ENCODE measurements at regions not wholly inside any gene's neighbourhood (a gene's known extent, or its start where the extent isn't known, plus 50 kb on each side); places are given as distances from the start of the nearest gene placed in this dataset.

DNA sequence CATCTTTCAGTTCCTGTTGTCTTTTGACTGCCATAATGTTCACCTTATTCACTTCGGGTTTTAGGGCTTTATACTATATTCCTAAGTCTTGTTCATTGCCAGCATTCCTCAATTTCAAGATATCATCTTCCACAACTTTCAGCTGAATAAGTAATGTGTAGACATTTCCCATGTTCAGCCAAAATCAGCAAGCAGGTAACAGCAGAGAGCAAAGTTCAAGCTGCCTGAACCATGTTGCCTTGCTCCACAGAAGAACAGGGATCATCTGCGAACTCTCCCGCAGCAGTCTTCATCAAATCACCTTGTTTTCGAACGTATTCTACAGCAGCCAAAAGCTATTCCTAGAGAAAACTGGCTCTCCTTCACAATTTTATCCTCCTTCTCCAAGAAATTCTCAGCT is 95.3 kb upstream of the CCDC112 start:
- DNase-seq (ENCODE audit: low spot score), result no peak
- CTCF ChIA-PET (ENCODE audit: unreplicated experiment), result no interaction called here
- no TSS peak for BruUV-seq (replicated peaks)
- Histone ChIP-seq H3K4me1 (ENCODE audit: insufficient read depth, low read length, poor library complexity, severe bottlenecking) (no peaks in the 10 kb centered on the region), H4K20me1 (ENCODE audit: insufficient read depth, low read length) (no peaks in the 10 kb centered on the region), H3K9me2 (ENCODE audit: insufficient read depth, low read length) (no peaks in the 10 kb centered on the region), H3K9me3 (ENCODE audit: low read length) (no peaks in the 10 kb centered on the region), H3K79me2 (ENCODE audit: insufficient read depth, low read depth, low read length) (no peaks in the 10 kb centered on the region), H2AFZ (ENCODE audit: low read length) (no peak overlapping the region), H3K36me3 (ENCODE audit: insufficient read depth, low read length) (no peaks in the 10 kb centered on the region), H3K27ac (ENCODE audit: low read depth, low read length, poor library complexity, severe bottlenecking) (no peak overlapping the region), H3K4me3 (ENCODE audit: low read depth, low read length, poor library complexity, severe bottlenecking) (no peak overlapping the region), H3K4me2 (ENCODE audit: low read length) (no peak overlapping the region)
- TF ChIP-seq, protein P1, sequence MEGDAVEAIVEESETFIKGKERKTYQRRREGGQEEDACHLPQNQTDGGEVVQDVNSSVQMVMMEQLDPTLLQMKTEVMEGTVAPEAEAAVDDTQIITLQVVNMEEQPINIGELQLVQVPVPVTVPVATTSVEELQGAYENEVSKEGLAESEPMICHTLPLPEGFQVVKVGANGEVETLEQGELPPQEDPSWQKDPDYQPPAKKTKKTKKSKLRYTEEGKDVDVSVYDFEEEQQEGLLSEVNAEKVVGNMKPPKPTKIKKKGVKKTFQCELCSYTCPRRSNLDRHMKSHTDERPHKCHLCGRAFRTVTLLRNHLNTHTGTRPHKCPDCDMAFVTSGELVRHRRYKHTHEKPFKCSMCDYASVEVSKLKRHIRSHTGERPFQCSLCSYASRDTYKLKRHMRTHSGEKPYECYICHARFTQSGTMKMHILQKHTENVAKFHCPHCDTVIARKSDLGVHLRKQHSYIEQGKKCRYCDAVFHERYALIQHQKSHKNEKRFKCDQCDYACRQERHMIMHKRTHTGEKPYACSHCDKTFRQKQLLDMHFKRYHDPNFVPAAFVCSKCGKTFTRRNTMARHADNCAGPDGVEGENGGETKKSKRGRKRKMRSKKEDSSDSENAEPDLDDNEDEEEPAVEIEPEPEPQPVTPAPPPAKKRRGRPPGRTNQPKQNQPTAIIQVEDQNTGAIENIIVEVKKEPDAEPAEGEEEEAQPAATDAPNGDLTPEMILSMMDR (conservative IDR thresholded peaks at IDR 0.05; ENCODE audit: low read length), result no peak
- no peak for TF ChIP-seq EZH2phosphoT487 (IDR thresholded peaks at IDR 0.05; ENCODE audit: borderline replicate concordance, low read depth, low read length)
- intact Hi-C loops (cut with micrococcal nuclease; ENCODE audit: unreplicated experiment), result no loop called here
- POLR2A ChIA-PET, result no interaction called here

DNA sequence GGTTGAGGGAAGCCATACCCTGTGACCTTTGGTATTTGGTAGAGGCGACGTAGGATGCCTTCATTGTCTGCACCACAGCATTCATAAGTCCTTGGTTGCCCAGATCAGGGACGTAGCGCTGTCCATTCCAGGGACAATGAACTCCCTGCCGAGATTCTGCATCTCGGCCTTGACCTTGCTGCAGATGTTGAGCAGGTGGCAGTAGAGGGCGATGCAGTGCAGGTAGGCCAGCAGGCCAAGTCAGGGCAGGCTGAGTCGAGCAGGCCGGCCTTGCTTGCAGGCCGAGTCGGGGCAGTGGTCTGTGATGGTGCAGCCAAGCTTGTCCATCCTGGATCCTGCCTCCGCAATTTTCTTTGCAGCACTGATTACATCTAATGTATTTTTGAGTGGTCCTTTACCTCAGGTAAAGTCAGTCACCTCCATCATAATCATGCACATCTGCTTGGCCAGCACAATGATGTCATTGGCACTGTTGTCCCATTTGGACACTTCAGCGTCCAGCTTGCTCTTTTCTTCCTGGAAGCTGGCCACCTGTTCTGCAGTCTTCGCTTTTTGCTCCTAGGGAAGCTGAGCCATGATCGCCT is 93.4 kb upstream of the CCDC112 start:
- Histone ChIP-seq H3K27ac (ENCODE audit: low read depth, low read length, poor library complexity, severe bottlenecking) (no peak overlapping the region), H3K9me3 (ENCODE audit: low read length) (no peaks in the 10 kb centered on the region), H4K20me1 (ENCODE audit: insufficient read depth, low read length) (no peaks in the 10 kb centered on the region), H3K4me1 (ENCODE audit: insufficient read depth, low read length, poor library complexity, severe bottlenecking) (no peaks in the 10 kb centered on the region), H2AFZ (ENCODE audit: low read length) (no peak overlapping the region), H3K79me2 (ENCODE audit: insufficient read depth, low read depth, low read length) (no peaks in the 10 kb centered on the region), H3K9me2 (ENCODE audit: insufficient read depth, low read length) (no peaks in the 10 kb centered on the region), H3K4me3 (ENCODE audit: low read depth, low read length, poor library complexity, severe bottlenecking) (no peak overlapping the region), H3K36me3 (ENCODE audit: insufficient read depth, low read length) (no peaks in the 10 kb centered on the region), H3K4me2 (ENCODE audit: low read length) (no peak overlapping the region)
- no TSS peak for BruUV-seq (replicated peaks)
- intact Hi-C loops (cut with micrococcal nuclease; ENCODE audit: unreplicated experiment), result loop anchor here (10.0 kb wide), 1 partner anchor 195 kb away; no protein-coding TSS in a partner anchor
- DNase-seq (ENCODE audit: low spot score), result peak; percentile 8
- ChIA-PET POLR2A (interaction anchor here (1.0 kb wide), 1 partner anchor 178 kb away, joined by 3 read pairs; no protein-coding TSS in a partner anchor), CTCF (ENCODE audit: unreplicated experiment) (no interaction called here)
- TF ChIP-seq EZH2phosphoT487 (IDR thresholded peaks at IDR 0.05; ENCODE audit: borderline replicate concordance, low read depth, low read length), result no peak
- TF ChIP-seq, protein P1 (conservative IDR thresholded peaks at IDR 0.05; ENCODE audit: low read length), result peak; percentile 29; the same call in 1 of the 2 replicates

DNA sequence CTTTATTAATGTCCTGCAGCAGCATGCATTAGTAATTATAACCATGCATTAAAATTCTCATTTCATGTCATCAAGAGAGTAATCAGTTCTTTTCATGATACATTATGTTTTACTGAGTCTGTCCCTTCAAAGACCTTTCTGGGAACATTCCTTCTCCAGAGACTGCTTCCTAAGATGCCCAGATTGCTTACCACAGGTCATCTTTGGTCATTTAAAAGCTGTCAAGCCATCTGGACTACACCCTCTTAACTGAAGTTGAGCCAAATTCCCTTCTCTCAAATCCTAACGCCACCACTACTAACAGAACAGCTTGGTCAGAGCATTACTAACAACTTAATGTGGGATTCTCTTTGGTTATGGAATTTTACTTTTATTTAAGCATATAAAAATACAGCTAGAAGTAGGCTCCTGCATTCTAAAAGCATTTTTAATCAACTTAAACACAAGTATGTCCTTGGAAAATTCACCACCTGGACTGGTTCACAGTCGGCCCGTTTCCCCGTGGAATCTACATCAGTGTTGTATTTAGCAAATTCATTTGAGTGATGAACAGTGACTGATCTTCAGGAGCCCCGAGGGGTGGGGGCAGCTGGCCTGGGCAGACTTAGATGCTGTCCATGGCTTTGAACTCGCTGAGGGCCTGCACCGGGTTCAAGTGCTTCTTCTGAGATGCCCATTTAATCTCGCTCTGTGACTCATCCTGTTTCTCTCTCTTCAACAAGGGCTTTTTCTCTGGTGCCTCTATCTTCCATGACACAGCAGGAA is 92.8 kb upstream of the CCDC112 start:
- H4K20me1 ChIP-seq (ENCODE audit: insufficient read depth, low read length), result no peaks in the 10 kb centered on the region
- H2AFZ ChIP-seq (ENCODE audit: low read length), result no peak overlapping the region
- no peaks in the 10 kb centered on the region for H3K36me3 ChIP-seq (ENCODE audit: insufficient read depth, low read length)
- ChIA-PET CTCF (ENCODE audit: unreplicated experiment) (no interaction called here), POLR2A (interaction anchor here (0.7 to 1.0 kb wide), 2 partner anchors 179 to 920 kb away, joined by 3 read pairs; no protein-coding TSS in a partner anchor)
- H3K4me2 ChIP-seq (ENCODE audit: low read length), result no peak overlapping the region
- H3K9me2 ChIP-seq (ENCODE audit: insufficient read depth, low read length), result no peaks in the 10 kb centered on the region
- H3K4me3 ChIP-seq (ENCODE audit: low read depth, low read length, poor library complexity, severe bottlenecking), result no peak overlapping the region
- TF ChIP-seq, protein P1 (conservative IDR thresholded peaks at IDR 0.05; ENCODE audit: low read length), result no peak
- TF ChIP-seq EZH2phosphoT487 (IDR thresholded peaks at IDR 0.05; ENCODE audit: borderline replicate concordance, low read depth, low read length), result no peak
- H3K79me2 ChIP-seq (ENCODE audit: insufficient read depth, low read depth, low read length), result no peaks in the 10 kb centered on the region
- H3K9me3 ChIP-seq (ENCODE audit: low read length), result no peaks in the 10 kb centered on the region
- intact Hi-C loops (cut with micrococcal nuclease; ENCODE audit: unreplicated experiment), result loop anchor here (10.0 kb wide), 1 partner anchor 196 kb away; no protein-coding TSS in a partner anchor
- BruUV-seq (replicated peaks), result no TSS peak
- no peak overlapping the region for H3K27ac ChIP-seq (ENCODE audit: low read depth, low read length, poor library complexity, severe bottlenecking)
- H3K4me1 ChIP-seq (ENCODE audit: insufficient read depth, low read length, poor library complexity, severe bottlenecking), result no peaks in the 10 kb centered on the region
- no peak for DNase-seq (ENCODE audit: low spot score)
